Activated CD4-positive, alpha-beta T cell treated with anti-CD3 and anti-CD28 coated beads, Interleukin-2, amount 10 ng/mL, durations not matched to agents 7 days and 5 days (primary cell): ENCODE measurements at regions not wholly inside any gene's neighbourhood (a gene's known extent, or its start where the extent isn't known, plus 50 kb on each side); places are given as distances from the start of the nearest gene placed in this dataset.

Source experiments
- CTCF ChIA-PET: fragments of 350-600 bp; sonication (Branson Sonifier 250); formaldehyde crosslinking; loops from one replicate; lab custom pipeline; 2021; ENCODE audit warnings: antibody characterized with exemption; lab: Charles Lee
- POLR2A ChIA-PET: fragments of 350-600 bp; sonication (Branson Sonifier 250); formaldehyde crosslinking; loops from one replicate; lab custom pipeline; 2021; ENCODE audit warnings: antibody characterized with exemption; lab: Charles Lee
- DNase-seq: peaks from one replicate; pipeline ENCODE4 v3.0.0-alpha.2; 2020
- H3K27ac Mint-ChIP-seq: one replicate; pipeline ENCODE4 v1.8.0; 2021; ENCODE audit warnings: mild to moderate bottlenecking, moderate library complexity, mixed read lengths
- H3K27me3 Mint-ChIP-seq: one replicate; pipeline ENCODE4 v1.8.0; 2021; ENCODE audit warnings: mixed read lengths
- H3K36me3 Mint-ChIP-seq: one replicate; pipeline ENCODE4 v1.8.0; 2021; ENCODE audit warnings: low read depth, mixed read lengths
- H3K4me1 Mint-ChIP-seq: one replicate; pipeline ENCODE4 v1.8.0; 2021; ENCODE audit warnings: mixed read lengths
- H3K4me3 Mint-ChIP-seq: one replicate; pipeline ENCODE4 v1.8.0; 2021; ENCODE audit warnings: mild to moderate bottlenecking, moderate library complexity, mixed read lengths
- H3K9me3 Mint-ChIP-seq: one replicate; pipeline ENCODE4 v1.8.0; 2021; ENCODE audit warnings: mixed read lengths

GRCh38 chr16:19361587-19361986 is 56.1 kb upstream of the TMC5 start:
- ChIA-PET CTCF (interaction anchor here (0.6 to 1.2 kb wide), 3 partner anchors 28 to 686 kb away, joined by 3 to 4 read pairs (median 3); no protein-coding TSS in a partner anchor), POLR2A (no interaction called here)
- DNase-seq, result no peak
- no peaks in the 10 kb centered on the region for H3K27me3 Mint-ChIP-seq
- peaks cover 2% of the 10 kb centered on the region for H3K9me3 Mint-ChIP-seq
- no peaks in the 10 kb centered on the region for H3K4me1 Mint-ChIP-seq
- no peak overlapping the region for H3K4me3 Mint-ChIP-seq
- no peaks in the 10 kb centered on the region for H3K36me3 Mint-ChIP-seq
- no peak overlapping the region for H3K27ac Mint-ChIP-seq

- H3K9me3 Mint-ChIP-seq, result peaks cover 6% of the 10 kb centered on the region
- POLR2A ChIA-PET, result no interaction called here
- no peaks in the 10 kb centered on the region for H3K36me3 Mint-ChIP-seq
- no peaks in the 10 kb centered on the region for H3K4me1 Mint-ChIP-seq
- H3K27ac Mint-ChIP-seq, result no peak overlapping the region
- CTCF ChIA-PET, result interaction anchor here (1.0 kb wide), 1 partner anchor 191 kb away, joined by 3 read pairs; no protein-coding TSS in a partner anchor
- no peak overlapping the region for H3K4me3 Mint-ChIP-seq
- H3K27me3 Mint-ChIP-seq, result no peaks in the 10 kb centered on the region
- DNase-seq, result no peak
Measured at GRCh38 chr16:19363740-19364139, 53.9 kb upstream of the TMC5 start.

GRCh38 chr16:19365486-19365885 is 52.2 kb upstream of the TMC5 start:
- Mint-ChIP-seq H3K27ac (no peak overlapping the region), H3K4me3 (no peak overlapping the region), H3K9me3 (peaks cover 6% of the 10 kb centered on the region), H3K27me3 (no peaks in the 10 kb centered on the region), H3K4me1 (no peaks in the 10 kb centered on the region), H3K36me3 (no peaks in the 10 kb centered on the region)
- ChIA-PET CTCF (no interaction called here), POLR2A (no interaction called here)
- no peak for DNase-seq

- Mint-ChIP-seq H3K36me3 (no peaks in the 10 kb centered on the region), H3K9me3 (peaks cover 6% of the 10 kb centered on the region), H3K27ac (no peak overlapping the region), H3K27me3 (no peaks in the 10 kb centered on the region), H3K4me3 (no peak overlapping the region), H3K4me1 (no peaks in the 10 kb centered on the region)
- CTCF ChIA-PET, result no interaction called here
- POLR2A ChIA-PET, result no interaction called here
- DNase-seq, result no peak
Measured at GRCh38 chr16:19366391-19366790, 51.3 kb upstream of the TMC5 start.

GRCh38 chr16:19367335-19367734 is 50.3 kb upstream of the TMC5 start:
- no peaks in the 10 kb centered on the region for H3K4me1 Mint-ChIP-seq
- no peaks in the 10 kb centered on the region for H3K27me3 Mint-ChIP-seq
- H3K4me3 Mint-ChIP-seq, result no peak overlapping the region
- no peak overlapping the region for H3K27ac Mint-ChIP-seq
- no peak for DNase-seq
- CTCF ChIA-PET, result no interaction called here
- H3K36me3 Mint-ChIP-seq, result no peaks in the 10 kb centered on the region
- POLR2A ChIA-PET, result no interaction called here
- peaks cover 6% of the 10 kb centered on the region for H3K9me3 Mint-ChIP-seq
